ENCODE measurements at regions not wholly inside any gene's neighbourhood (a gene's known extent, or its start where the extent isn't known, plus 50 kb on each side); places are given as distances from the start of the nearest gene placed in this dataset.

GRCh38 chr2:104462731-104463130 is 391.2 kb upstream of the POU3F3 start:
- TF ChIP-seq SUZ12 (IDR thresholded peaks at IDR 0.05; ENCODE audit: extremely low read depth, insufficient read depth, insufficient read length) (no peak), ZNF274 (IDR thresholded peaks at IDR 0.05; ENCODE audit: low read depth, low read length) (no peak), YY1 (IDR thresholded peaks at IDR 0.05; ENCODE audit: insufficient read depth, insufficient read length) (no peak)
